ENCODE measurements at regions not wholly inside any gene's neighbourhood (a gene's known extent, or its start where the extent isn't known, plus 50 kb on each side); places are given as distances from the start of the nearest gene placed in this dataset.

- no peak for DNase-seq (ENCODE audit: low spot score)
These were observed 163.2 kb upstream of the FAM9B start for GRCh38 chrX:9196961-9197640.

GRCh38 chrX:9204560-9204959 is 170.6 kb upstream of the FAM9B start:
- DNase-seq (ENCODE audit: low spot score) = no peak

GRCh38 chrX:9205599-9206223 is 171.8 kb upstream of the FAM9B start:
- no peak for DNase-seq (ENCODE audit: low spot score)

- DNase-seq (ENCODE audit: low spot score) = peak; percentile 7
These were observed 173.2 kb upstream of the FAM9B start for GRCh38 chrX:9207142-9207541.

- DNase-seq (ENCODE audit: low spot score) = no peak
These were observed 177.3 kb upstream of the FAM9B start for GRCh38 chrX:9211269-9211668.

GRCh38 chrX:9221781-9222180 is 187.9 kb upstream of the FAM9B start:
- DNase-seq (ENCODE audit: low spot score) = no peak

- DNase-seq (ENCODE audit: low spot score) = no peak
These were observed 188.4 kb upstream of the FAM9B start for GRCh38 chrX:9222299-9222698.

GRCh38 chrX:9227276-9227675 is 193.3 kb upstream of the FAM9B start:
- DNase-seq (ENCODE audit: low spot score) = no peak

- DNase-seq (ENCODE audit: low spot score) = no peak
These were observed 197.6 kb upstream of the FAM9B start for GRCh38 chrX:9231491-9231890.

- no peak for DNase-seq (ENCODE audit: low spot score)
These were observed 199.2 kb upstream of the FAM9B start for GRCh38 chrX:9233141-9233540.

GRCh38 chrX:9234315-9234714 is 200.4 kb upstream of the FAM9B start:
- no peak for DNase-seq (ENCODE audit: low spot score)

GRCh38 chrX:9235722-9236121 is 201.8 kb upstream of the FAM9B start:
- DNase-seq (ENCODE audit: low spot score) = no peak

- no peak for DNase-seq (ENCODE audit: low spot score)
These were observed 207.0 kb upstream of the FAM9B start for GRCh38 chrX:9240956-9241355.

GRCh38 chrX:9241427-9241826 is 207.5 kb upstream of the FAM9B start:
- no peak for DNase-seq (ENCODE audit: low spot score)

GRCh38 chrX:9249051-9249846 is 215.3 kb upstream of the FAM9B start:
- no peak for DNase-seq (ENCODE audit: low spot score)

GRCh38 chrX:9252182-9252581 is 212.7 kb upstream of the TBL1X start:
- DNase-seq (ENCODE audit: low spot score) = no peak

GRCh38 chrX:9253211-9253610 is 211.6 kb upstream of the TBL1X start:
- DNase-seq (ENCODE audit: low spot score) = no peak

- no peak for DNase-seq (ENCODE audit: low spot score)
These were observed 207.0 kb upstream of the TBL1X start for GRCh38 chrX:9257718-9258420.

GRCh38 chrX:9258421-9259104 is 206.3 kb upstream of the TBL1X start:
- DNase-seq (ENCODE audit: low spot score) = no peak

GRCh38 chrX:9260603-9261002 is 204.3 kb upstream of the TBL1X start:
- no peak for DNase-seq (ENCODE audit: low spot score)

GRCh38 chrX:9267415-9267814 is 197.4 kb upstream of the TBL1X start:
- no peak for DNase-seq (ENCODE audit: low spot score)

GRCh38 chrX:9269134-9269533 is 195.7 kb upstream of the TBL1X start:
- no peak for DNase-seq (ENCODE audit: low spot score)

Measured in hepatic stellate cell (primary cell).